Thyroid gland (tissue), 4 donors: ENCODE measurements at regions not wholly inside any gene's neighbourhood (a gene's known extent, or its start where the extent isn't known, plus 50 kb on each side); places are given as distances from the start of the nearest gene placed in this dataset.

ENCODE experiments used
- CTCF ChIP-seq, 6 experiments: fragments of 200-600 bp in 3 of 6; fragments of 450-650 bp in 3 of 6; sonication (generic) in 3 of 6; IDR thresholded peaks; one replicate each; pipeline ENCODE4 v1.5.1; 2016 to 2019; ENCODE audit warnings: antibody characterized with exemption in 6 of 6, mild to moderate bottlenecking in 2 of 6, inconsistent platforms in 1 of 6, moderate library complexity in 1 of 6
- POLR2A ChIP-seq, 2 donors: fragments of 450-650 bp; IDR thresholded peaks; one replicate each; pipeline ENCODE4 v1.6.1; 2017; ENCODE audit warnings: antibody characterized with exemption in 2 of 2, mild to moderate bottlenecking in 2 of 2, moderate library complexity in 1 of 2

- TF ChIP-seq CTCF (IDR thresholded peaks at IDR 0.05) (no peak), POLR2A (IDR thresholded peaks at IDR 0.05) (no peak)
Measured at GRCh38 chr9:103811462-103811861, 282.6 kb upstream of the SMC2 start.
